HL-60 (cell line): ENCODE measurements at regions not wholly inside any gene's neighbourhood (a gene's known extent, or its start where the extent isn't known, plus 50 kb on each side); places are given as distances from the start of the nearest gene placed in this dataset.

ENCODE experiments used
- DNase-seq, 2 experiments: peaks; one replicate each; pipeline ENCODE4 v3.0.0-alpha.2; 2010 to 2020; ENCODE audit warnings: low read depth in 1 of 2, low spot score in 1 of 2
- H3K27ac ChIP-seq: fragments of 250-450 bp; sonication (Bioruptor Pico); replicated peaks from 2 replicates; pipeline ENCODE4 v1.5.1; 2020; ENCODE audit warnings: mild to moderate bottlenecking, moderate library complexity
- H3K27me3 ChIP-seq: fragments of 250-450 bp; sonication (Bioruptor Pico); 2 replicates; pipeline ENCODE4 v1.5.1; 2021; ENCODE audit warnings: mild to moderate bottlenecking, moderate library complexity; ENCODE audit not compliant: insufficient read depth, poor library complexity, severe bottlenecking
- H3K4me3 ChIP-seq: replicated peaks from 2 replicates; pipeline ENCODE4 v1.5.1; 2011; ENCODE audit warnings: mild to moderate bottlenecking, control low read depth, low read length; ENCODE audit not compliant: insufficient read depth
- GABPA ChIP-seq: IDR thresholded peaks from 2 replicates; pipeline ENCODE4 v1.6.1; 2012; ENCODE audit warnings: low read depth
- POLR2AphosphoS5 ChIP-seq: IDR thresholded peaks from 2 replicates; pipeline ENCODE4 v1.6.1; 2012; ENCODE audit warnings: low read depth
- SPI1 ChIP-seq: IDR thresholded peaks from 2 replicates; pipeline ENCODE4 v1.6.1; 2012; ENCODE audit warnings: low read depth, mild to moderate bottlenecking, borderline replicate concordance
- TF ChIP-seq, protein P1 (sequence below): IDR thresholded peaks from 2 replicates; pipeline ENCODE4 v1.6.1; 2012; ENCODE audit warnings: low read depth; ENCODE audit not compliant: insufficient replicate concordance
- TF ChIP-seq, protein P2 (sequence below): IDR thresholded peaks from one replicate; pipeline ENCODE4 v1.5.1; 2011; ENCODE audit warnings: low read length, control low read depth, inconsistent platforms; ENCODE audit not compliant: insufficient read depth

DNA sequence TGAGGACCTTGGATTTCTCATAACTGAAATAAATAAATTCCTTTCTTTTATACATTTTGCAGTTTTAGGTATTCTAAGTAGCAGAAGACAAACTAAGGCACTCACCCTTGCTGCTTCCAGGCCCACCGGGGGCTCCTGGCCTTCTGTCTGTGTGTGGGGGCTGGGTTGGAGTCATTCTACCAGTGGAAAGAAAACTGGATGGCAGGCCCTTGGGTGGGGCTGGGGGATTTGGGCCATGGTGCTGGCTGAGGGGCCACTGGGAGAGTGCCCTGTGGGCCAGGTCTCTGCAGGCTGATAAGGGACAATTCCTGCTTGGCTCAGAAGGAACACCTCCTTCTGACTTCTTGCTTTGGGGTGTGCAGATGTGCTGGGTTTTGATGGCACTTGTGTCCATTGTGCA is 54.0 kb upstream of the CSF3R start:
- H3K4me3 ChIP-seq, result no peak overlapping the region
- no peak overlapping the region for H3K27ac ChIP-seq
- no peak for TF ChIP-seq GABPA
- TF ChIP-seq, protein P1, sequence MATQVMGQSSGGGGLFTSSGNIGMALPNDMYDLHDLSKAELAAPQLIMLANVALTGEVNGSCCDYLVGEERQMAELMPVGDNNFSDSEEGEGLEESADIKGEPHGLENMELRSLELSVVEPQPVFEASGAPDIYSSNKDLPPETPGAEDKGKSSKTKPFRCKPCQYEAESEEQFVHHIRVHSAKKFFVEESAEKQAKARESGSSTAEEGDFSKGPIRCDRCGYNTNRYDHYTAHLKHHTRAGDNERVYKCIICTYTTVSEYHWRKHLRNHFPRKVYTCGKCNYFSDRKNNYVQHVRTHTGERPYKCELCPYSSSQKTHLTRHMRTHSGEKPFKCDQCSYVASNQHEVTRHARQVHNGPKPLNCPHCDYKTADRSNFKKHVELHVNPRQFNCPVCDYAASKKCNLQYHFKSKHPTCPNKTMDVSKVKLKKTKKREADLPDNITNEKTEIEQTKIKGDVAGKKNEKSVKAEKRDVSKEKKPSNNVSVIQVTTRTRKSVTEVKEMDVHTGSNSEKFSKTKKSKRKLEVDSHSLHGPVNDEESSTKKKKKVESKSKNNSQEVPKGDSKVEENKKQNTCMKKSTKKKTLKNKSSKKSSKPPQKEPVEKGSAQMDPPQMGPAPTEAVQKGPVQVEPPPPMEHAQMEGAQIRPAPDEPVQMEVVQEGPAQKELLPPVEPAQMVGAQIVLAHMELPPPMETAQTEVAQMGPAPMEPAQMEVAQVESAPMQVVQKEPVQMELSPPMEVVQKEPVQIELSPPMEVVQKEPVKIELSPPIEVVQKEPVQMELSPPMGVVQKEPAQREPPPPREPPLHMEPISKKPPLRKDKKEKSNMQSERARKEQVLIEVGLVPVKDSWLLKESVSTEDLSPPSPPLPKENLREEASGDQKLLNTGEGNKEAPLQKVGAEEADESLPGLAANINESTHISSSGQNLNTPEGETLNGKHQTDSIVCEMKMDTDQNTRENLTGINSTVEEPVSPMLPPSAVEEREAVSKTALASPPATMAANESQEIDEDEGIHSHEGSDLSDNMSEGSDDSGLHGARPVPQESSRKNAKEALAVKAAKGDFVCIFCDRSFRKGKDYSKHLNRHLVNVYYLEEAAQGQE, result no peak
- no peak for TF ChIP-seq POLR2AphosphoS5
- no peak for TF ChIP-seq SPI1
- TF ChIP-seq, protein P2, sequence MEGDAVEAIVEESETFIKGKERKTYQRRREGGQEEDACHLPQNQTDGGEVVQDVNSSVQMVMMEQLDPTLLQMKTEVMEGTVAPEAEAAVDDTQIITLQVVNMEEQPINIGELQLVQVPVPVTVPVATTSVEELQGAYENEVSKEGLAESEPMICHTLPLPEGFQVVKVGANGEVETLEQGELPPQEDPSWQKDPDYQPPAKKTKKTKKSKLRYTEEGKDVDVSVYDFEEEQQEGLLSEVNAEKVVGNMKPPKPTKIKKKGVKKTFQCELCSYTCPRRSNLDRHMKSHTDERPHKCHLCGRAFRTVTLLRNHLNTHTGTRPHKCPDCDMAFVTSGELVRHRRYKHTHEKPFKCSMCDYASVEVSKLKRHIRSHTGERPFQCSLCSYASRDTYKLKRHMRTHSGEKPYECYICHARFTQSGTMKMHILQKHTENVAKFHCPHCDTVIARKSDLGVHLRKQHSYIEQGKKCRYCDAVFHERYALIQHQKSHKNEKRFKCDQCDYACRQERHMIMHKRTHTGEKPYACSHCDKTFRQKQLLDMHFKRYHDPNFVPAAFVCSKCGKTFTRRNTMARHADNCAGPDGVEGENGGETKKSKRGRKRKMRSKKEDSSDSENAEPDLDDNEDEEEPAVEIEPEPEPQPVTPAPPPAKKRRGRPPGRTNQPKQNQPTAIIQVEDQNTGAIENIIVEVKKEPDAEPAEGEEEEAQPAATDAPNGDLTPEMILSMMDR, result no peak
- no peaks in the 10 kb centered on the region for H3K27me3 ChIP-seq
- no peak for DNase-seq

DNA sequence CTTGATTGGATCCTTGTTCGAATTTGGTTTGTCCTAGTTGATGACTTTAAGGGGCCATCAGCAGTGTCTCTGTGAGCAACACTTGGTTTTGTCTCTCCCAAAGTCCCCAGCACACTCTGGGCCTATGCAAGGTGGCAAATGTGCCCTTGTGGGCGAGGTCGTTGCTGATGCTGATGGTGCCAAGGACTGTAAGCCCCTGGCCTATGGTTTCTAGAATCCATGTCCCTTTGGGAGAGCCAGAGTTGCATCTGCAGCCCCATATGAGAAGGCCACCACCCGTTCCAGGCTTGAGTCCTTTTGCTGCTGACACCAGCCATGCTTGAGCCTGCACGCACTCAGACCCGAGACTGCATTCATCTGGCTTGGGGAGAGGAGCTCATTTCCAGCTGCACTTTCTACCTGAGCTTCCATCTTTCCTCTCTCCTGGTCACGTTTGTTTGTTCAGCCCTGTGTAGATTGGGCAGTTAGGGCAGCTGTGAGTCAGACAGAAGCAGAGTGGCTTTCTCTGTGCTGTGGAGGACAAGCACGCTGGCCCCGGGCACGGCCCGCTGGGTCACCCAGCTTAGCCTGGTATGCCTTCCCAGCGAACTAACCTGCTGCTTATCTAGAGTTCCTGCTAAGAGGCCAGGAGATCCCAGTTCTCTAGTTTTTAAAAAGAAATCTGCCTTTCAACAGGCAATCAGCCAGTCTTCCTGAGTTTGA is 52.1 kb upstream of the CSF3R start:
- Histone ChIP-seq H3K27me3 (no peaks in the 10 kb centered on the region), H3K4me3 (no peak overlapping the region), H3K27ac (no peak overlapping the region)
- TF ChIP-seq, protein P2, result no peak
- TF ChIP-seq POLR2AphosphoS5 (no peak), SPI1 (no peak), GABPA (no peak)
- TF ChIP-seq, protein P1, result no peak
- no peak for DNase-seq

DNA sequence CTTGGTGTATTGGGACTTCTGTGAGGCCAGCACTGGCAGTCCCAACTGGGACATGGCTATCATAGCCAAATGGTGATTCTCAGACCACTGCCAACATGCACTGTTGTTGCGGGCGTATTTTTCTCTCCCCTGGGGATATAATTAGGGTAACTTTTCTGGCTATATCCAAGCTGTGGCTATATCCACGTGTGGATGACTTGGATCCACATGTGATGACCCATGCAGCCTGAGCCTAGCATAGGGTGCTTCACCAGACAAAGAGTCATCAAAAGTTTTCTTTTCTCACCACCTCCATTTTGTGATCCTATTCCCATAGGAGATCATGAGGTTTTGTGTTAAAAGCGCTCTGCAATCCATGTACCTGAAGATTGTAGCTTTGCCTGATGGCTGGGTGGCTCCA is 51.2 kb upstream of the CSF3R start:
- Histone ChIP-seq H3K27me3 (no peaks in the 10 kb centered on the region), H3K27ac (no peak overlapping the region)
- DNase-seq, result no peak

More for the DNA sequence above, 51.2 kb upstream of the CSF3R start:
- TF ChIP-seq POLR2AphosphoS5 (no peak), GABPA (no peak), SPI1 (no peak)
- TF ChIP-seq, protein P1, result no peak
- TF ChIP-seq, protein P2, result no peak
- no peak overlapping the region for H3K4me3 ChIP-seq
